Activated naive CD8-positive, alpha-beta T cell treated with anti-CD3 and anti-CD28 coated beads, Interleukin-2, amount 10 ng/mL, durations not matched to agents 7 days and 5 days (primary cell): ENCODE measurements at regions not wholly inside any gene's neighbourhood (a gene's known extent, or its start where the extent isn't known, plus 50 kb on each side); places are given as distances from the start of the nearest gene placed in this dataset.
"Not testable (repeated sequence)": the region's sequence is repeated elsewhere in the genome, so short reads cannot be mapped to it uniquely, and the experiment has no call there.

Experiments
- ATAC-seq: fragments of 150-1000 bp; cut with Tn5 transposase; one replicate; pipeline ENCODE4 v1.10.0; 2021; ENCODE audit warnings: low read depth, moderate library complexity
- POLR2A ChIA-PET: fragments of 350-600 bp; sonication (Branson Sonifier 250); formaldehyde crosslinking; loops from one replicate; lab custom pipeline; 2021; ENCODE audit warnings: antibody characterized with exemption; lab: Charles Lee
- DNase-seq: peaks from one replicate; pipeline ENCODE4 v3.0.0; 2021
- H3K27ac Mint-ChIP-seq: one replicate; pipeline ENCODE4 v1.8.0; 2022; ENCODE audit warnings: mild to moderate bottlenecking, mixed read lengths
- H3K27me3 Mint-ChIP-seq: one replicate; pipeline ENCODE4 v1.8.0; 2022; ENCODE audit warnings: mild to moderate bottlenecking, moderate library complexity, mixed read lengths
- H3K36me3 Mint-ChIP-seq: one replicate; pipeline ENCODE4 v1.8.0; 2021; ENCODE audit warnings: mild to moderate bottlenecking, mixed read lengths
- H3K4me1 Mint-ChIP-seq: one replicate; pipeline ENCODE4 v1.8.0; 2021; ENCODE audit warnings: mixed read lengths
- H3K4me3 Mint-ChIP-seq: one replicate; pipeline ENCODE4 v1.8.0; 2022; ENCODE audit warnings: mild to moderate bottlenecking, moderate library complexity, mixed read lengths
- H3K9me3 Mint-ChIP-seq: one replicate; pipeline ENCODE4 v1.8.0; 2021; ENCODE audit warnings: mixed read lengths

DNA sequence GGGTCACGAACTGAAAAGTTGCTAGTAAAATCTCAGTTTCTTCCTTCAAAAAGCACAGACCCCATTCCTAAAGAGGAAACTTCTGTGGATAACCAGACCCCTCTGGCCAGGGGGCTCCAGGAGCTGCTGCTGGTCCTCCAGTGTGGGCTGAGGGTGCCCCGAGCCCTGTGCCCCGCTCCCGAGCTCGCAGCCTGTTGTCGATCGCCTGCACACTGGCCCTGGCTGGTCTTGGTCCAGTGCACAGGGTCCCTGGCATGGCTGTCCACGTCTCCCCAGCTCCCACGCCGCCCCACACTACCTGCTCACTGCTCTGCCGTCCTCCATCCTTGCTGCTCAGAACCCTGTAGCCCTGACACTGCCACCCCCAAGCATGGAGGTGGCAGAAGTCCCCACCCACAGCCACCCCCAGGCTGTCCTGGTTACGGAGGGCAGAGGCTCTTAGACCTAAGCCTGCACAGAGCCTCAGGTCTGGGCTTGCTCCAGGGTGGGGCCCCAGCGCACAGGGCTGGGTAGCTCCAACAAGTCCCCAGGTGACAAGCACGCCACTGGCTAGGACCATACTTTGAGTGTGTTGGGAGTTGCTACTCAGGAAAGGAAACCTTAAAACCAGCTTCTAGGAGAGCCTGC lies 87.0 kb downstream of the PLXNA1 start:
- H3K36me3 Mint-ChIP-seq = no peaks in the 10 kb centered on the region

DNA sequence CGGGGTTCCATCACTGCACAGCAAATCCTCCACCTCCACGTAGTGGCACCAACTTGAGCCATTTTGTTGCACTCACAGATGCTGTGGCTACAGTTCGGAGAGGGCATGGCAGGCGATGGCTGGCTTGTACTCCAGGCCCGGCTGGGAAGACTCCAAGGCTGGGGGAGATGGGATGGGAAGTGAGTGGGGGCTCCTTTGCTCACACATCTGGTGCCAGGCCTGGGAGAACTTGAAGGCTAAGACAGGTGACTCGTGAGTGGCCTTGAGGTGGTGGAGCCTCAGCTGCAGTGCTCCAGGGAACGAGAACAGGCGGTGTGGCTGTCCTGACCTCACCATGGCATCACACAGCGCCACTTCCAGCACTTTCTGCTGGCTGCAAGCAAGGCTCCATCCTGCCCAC lies 87.9 kb downstream of the PLXNA1 start:
- Mint-ChIP-seq H3K9me3 (peaks cover 2% of the 10 kb centered on the region), H3K4me3 (no peak overlapping the region), H3K27me3 (peaks cover 2% of the 10 kb centered on the region), H3K4me1 (peaks cover 11% of the 10 kb centered on the region), H3K27ac (no peak overlapping the region), H3K36me3 (no peaks in the 10 kb centered on the region)
- DNase-seq (no peak), ATAC-seq (no peak)
- POLR2A ChIA-PET = no interaction called here

More for the DNA sequence above, 87.0 kb downstream of the PLXNA1 start:
- Mint-ChIP-seq H3K4me3 (no peak overlapping the region), H3K27ac (no peak overlapping the region), H3K9me3 (no peaks in the 10 kb centered on the region), H3K27me3 (peaks cover 4% of the 10 kb centered on the region), H3K4me1 (peaks cover 4% of the 10 kb centered on the region)
- DNase-seq = no peak
- POLR2A ChIA-PET = no interaction called here
- ATAC-seq = no peak

DNA sequence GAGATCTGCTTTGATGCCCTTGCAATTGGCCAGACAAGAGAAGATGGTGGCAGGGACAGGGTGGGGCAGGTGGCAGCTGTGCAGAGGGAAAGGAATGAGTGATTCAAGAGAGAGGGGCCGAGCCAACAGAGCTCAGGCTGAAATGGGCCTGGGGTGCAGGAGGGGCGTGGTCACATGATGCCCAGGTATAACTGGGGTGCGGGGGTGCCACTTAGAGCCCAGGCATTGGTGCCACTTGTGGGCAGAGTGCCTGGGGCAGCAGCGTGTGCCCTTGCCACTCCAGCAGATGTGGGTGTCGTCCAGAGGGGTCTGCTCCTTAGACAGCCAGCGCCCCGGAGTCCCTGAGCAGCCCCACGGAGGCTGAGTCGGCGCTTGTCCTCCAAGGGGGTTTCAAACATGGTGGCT lies 88.7 kb downstream of the PLXNA1 start:
- H3K36me3 Mint-ChIP-seq = no peaks in the 10 kb centered on the region
- DNase-seq (no peak), ATAC-seq (no peak)
- H3K27me3 Mint-ChIP-seq = peaks cover 2% of the 10 kb centered on the region
- H3K27ac Mint-ChIP-seq = no peak overlapping the region
- H3K9me3 Mint-ChIP-seq = peaks cover 2% of the 10 kb centered on the region
- no peak overlapping the region for H3K4me3 Mint-ChIP-seq
- POLR2A ChIA-PET = no interaction called here
- H3K4me1 Mint-ChIP-seq = peaks cover 11% of the 10 kb centered on the region

DNA sequence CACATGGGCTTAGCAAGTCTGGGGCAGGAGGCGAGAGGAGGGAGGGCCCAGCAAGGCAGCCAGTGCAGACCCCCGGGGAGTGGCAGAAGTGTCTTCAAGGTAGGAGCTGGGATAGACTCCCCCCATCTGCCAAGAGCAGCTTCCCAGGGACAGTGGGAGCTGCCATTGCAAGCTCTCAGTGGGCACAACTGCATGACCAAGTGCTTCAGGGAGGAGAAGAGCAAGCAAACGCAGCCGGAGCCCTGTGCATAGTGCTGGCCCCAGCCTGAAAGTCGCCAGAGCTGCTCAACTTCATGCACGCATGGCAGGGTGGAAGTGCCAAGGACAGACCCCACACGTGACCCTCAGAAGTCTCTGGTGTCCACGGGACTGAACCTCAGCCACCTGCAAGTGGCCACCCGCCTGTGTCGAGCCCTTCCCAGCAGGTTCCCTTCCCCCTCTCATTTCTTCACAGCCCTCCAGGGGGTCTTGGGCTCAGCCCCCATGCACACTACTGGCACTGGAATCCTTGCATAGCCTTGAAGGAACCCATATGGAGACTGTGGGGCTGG lies 89.4 kb downstream of the PLXNA1 start:
- H3K4me3 Mint-ChIP-seq = no peak overlapping the region
- POLR2A ChIA-PET = no interaction called here
- peaks cover 2% of the 10 kb centered on the region for H3K9me3 Mint-ChIP-seq
- H3K36me3 Mint-ChIP-seq = no peaks in the 10 kb centered on the region
- H3K4me1 Mint-ChIP-seq = peaks cover 11% of the 10 kb centered on the region
- peaks cover 2% of the 10 kb centered on the region for H3K27me3 Mint-ChIP-seq
- ATAC-seq = no peak
- no peak overlapping the region for H3K27ac Mint-ChIP-seq
- DNase-seq = no peak

DNA sequence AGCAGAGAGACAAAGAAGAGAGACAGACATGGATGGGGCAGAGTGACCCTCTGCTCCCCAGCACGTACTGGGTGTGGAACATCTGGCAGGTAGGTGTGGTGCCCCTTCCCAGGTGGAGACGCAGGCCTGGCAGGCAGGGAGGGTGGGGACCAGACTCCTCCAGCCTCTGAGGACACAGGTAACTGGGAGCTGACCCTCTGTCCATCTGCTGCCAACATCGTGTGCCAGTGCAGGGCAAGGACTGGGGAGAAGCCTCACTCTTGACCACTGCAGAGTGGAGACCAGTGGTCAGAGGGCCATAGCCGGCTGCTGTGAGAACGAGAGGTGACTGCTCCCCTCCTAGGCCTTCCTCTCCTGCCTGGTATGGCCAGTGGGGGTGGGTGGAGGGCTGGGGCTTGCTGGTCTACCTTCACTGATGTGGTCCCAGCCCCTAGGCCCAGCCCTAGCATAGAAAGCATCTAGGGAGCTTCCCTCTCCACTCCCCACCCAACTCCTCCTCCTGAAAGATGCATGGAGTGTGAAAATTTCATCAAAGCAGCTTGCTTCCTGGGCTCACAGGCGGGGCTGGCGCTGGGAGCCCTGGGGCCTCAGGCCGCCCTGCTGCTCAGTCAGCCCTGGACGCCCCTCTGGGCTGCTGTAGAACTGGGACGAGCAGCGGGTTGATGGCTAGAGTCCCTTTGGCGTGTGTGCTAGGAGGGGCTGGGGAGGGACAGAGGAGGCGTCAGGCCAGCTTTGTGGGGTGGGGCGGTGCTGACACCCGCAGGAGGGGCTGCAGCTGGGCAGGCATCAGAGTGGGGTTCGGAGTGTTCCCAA lies 90.3 kb downstream of the PLXNA1 start:
- Mint-ChIP-seq H3K27me3 (peaks cover 2% of the 10 kb centered on the region), H3K4me1 (peaks cover 11% of the 10 kb centered on the region), H3K27ac (no peak overlapping the region), H3K4me3 (no peak overlapping the region), H3K9me3 (peaks cover 2% of the 10 kb centered on the region), H3K36me3 (no peaks in the 10 kb centered on the region)
- DNase-seq = no peak
- POLR2A ChIA-PET = no interaction called here
- ATAC-seq = no peak

DNA sequence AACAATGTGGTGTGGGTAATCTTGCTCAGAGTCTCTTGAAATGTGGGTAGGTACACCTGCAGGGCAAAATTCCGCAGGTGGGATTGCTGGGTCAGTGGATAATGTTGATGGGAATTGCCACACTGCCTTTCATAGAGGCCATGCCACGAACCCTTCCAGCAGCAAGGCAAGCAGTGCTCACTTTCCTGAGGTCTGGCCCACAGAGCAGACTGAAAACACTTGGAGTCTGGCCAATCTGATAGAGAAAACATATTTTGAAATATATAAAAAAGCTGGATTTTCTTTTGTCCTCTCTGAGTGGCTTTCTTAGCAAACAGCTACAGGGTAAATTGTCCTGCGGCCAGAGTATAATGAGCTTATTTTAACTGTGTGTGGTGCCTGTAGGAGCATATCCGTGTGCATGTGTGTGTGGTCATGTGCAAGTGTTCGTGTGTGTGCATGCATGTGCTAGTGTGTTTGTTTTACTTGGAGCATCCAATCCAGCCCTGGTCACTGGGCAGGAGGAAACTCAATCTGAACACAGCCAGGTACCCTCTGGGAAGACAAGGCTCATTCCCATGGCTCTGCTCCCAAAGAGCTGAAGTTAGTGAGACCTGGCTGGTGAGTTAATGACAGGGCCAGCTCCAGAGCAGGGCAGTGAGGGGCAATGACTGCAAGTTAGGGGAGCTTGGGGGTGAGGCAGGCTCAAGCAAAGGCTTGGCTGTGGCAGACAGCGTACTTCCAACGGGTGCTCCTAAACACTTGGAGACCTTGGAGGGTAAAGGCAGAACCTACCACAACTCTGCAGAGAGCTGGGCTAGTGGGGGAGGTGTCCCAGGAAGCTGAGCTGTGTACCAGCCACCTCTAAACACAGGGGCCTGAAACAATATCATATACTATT lies 91.3 kb downstream of the PLXNA1 start:
- no peak overlapping the region for H3K4me3 Mint-ChIP-seq
- no peak overlapping the region for H3K27ac Mint-ChIP-seq
- no peaks in the 10 kb centered on the region for H3K36me3 Mint-ChIP-seq

DNA sequence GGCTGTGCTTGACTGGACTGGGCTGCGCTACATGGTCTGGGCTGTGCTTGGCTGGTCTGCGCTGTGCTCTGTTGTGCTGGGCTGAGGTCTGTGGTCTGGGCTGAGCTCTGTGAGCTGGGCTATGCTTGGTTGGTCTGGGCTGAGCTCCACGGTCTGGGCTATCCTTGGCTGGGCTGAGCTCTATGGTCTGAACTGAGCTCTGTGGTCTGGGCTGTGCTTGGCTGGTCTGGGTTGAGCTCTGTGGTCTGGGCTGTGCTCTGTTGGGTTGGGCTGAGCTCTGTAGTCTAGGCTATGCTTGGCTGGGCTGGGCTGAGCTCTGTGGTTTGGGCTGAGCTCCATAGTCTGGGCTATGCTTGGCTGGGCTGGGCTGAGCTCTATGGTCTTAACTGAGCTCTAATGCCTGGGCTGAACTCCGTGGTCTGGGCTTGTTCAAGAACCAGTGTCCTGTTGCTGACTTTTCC lies 92.0 kb downstream of the PLXNA1 start:
- Mint-ChIP-seq H3K36me3 (no peaks in the 10 kb centered on the region), H3K4me3 (no peak overlapping the region), H3K27me3 (peaks cover 2% of the 10 kb centered on the region), H3K9me3 (peaks cover 2% of the 10 kb centered on the region), H3K27ac (no peak overlapping the region), H3K4me1 (peaks cover 11% of the 10 kb centered on the region)
- POLR2A ChIA-PET = no interaction called here
- no peak for DNase-seq
- peak; percentile 41 for ATAC-seq

More for the DNA sequence above, 91.3 kb downstream of the PLXNA1 start:
- ATAC-seq (no peak), DNase-seq (no peak)
- Mint-ChIP-seq H3K27me3 (peaks cover 2% of the 10 kb centered on the region), H3K4me1 (peaks cover 11% of the 10 kb centered on the region), H3K9me3 (peaks cover 2% of the 10 kb centered on the region)
- POLR2A ChIA-PET = no interaction called here

DNA sequence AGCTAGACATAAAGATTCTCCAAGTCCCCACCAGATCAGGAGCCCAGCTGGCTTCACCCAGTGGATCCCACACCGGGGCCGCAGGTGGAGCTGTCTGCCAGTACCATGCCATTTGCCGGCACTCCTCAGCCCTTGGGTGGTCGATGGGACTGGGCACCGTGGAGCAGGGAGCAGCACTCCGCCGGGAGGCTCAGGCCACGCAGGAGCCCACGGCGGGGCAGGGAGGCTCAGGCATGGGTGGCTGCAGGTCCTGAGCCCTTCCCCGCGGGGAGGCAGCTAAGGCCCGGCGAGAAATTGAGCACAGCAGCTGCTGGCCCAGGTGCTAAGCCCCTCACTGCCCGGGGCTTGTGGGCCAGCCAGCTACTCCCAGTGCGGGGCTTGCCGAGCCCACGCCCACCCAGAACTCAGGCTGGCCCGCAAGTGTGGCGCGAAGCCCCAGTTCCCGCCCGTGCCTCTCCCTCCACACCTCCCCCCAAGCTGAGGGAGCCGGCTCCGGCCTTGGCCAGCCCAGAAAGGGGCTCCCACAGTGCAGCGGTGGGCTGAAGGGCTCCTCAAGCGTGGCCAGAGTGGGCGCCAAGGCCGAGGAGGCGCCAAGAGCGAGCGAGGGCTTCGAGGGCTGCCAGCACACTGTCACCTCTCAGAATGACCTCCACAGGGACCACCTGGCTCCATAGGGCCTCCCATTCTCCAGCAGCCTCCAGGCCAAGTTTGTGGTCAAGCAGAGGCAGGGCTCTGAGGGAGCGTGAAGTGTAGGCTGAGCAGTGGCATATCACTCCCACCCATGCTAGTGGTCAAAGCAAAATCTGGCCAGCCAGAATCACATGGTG lies 93.5 kb downstream of the PLXNA1 start:
- H3K9me3 Mint-ChIP-seq, H3K27me3 Mint-ChIP-seq, H3K4me3 Mint-ChIP-seq, ATAC-seq, POLR2A ChIA-PET, DNase-seq, H3K36me3 Mint-ChIP-seq, H3K27ac Mint-ChIP-seq: not testable (repeated sequence)
- H3K4me1 Mint-ChIP-seq = peaks cover 11% of the 10 kb centered on the region

DNA sequence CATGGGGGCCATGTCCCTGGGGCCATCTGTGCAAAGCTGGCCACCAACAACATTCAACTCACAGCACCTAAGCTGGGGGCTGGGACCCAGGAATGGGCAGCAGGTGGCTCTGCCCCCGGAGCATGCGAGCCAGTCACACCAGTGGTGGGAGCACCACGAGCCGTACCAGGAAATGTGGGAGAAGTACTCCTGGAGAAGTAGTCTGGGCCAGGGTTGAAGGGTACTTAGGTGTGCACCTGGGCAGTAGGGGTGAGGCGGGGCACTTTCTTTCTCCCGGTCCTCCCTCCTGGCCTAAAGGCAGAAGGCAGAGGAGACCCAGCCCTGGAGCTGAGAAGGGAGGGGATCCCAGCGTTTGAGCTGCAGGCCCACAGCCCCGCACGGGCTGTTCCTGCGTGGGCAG lies 94.2 kb downstream of the PLXNA1 start:
- DNase-seq (no peak), ATAC-seq (no peak)
- Mint-ChIP-seq H3K4me3 (no peak overlapping the region), H3K27me3 (peaks cover 4% of the 10 kb centered on the region), H3K36me3 (no peaks in the 10 kb centered on the region), H3K27ac (no peak overlapping the region), H3K4me1 (peaks cover 11% of the 10 kb centered on the region), H3K9me3 (peaks cover 2% of the 10 kb centered on the region)
- POLR2A ChIA-PET = no interaction called here

DNA sequence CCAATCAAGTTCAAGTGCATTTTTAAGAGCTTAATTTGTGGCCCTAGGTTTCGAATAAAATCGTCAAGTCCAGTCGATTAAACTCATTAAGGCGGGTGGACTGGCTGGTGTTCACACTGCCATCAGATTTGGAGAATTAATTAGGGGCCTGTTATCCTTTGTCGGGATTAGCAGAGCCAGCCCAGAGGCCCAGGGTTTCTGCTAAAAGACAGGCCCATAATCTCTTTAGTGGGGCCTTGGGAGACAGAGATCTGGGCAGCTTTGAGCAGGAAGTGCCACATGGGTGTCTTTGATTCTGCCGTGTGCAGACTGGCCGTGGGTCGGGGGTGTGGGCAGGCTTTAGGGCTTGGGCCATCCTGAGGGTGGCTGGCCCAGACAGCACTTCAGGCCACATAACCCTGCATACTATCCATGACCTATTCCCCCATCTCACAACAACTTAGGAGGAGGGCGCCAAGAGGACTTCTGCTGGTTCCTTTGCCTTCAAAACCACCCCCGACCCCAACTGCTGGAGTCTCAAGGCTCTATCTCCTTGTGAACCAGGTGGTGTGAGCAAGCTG lies 94.7 kb downstream of the PLXNA1 start:
- peaks cover 2% of the 10 kb centered on the region for H3K9me3 Mint-ChIP-seq
- H3K27ac Mint-ChIP-seq = no peak overlapping the region
- DNase-seq (no peak), ATAC-seq (no peak)
- H3K36me3 Mint-ChIP-seq = no peaks in the 10 kb centered on the region
- POLR2A ChIA-PET = no interaction called here
- H3K4me1 Mint-ChIP-seq = peaks cover 11% of the 10 kb centered on the region
- no peak overlapping the region for H3K4me3 Mint-ChIP-seq
- H3K27me3 Mint-ChIP-seq = peaks cover 4% of the 10 kb centered on the region

DNA sequence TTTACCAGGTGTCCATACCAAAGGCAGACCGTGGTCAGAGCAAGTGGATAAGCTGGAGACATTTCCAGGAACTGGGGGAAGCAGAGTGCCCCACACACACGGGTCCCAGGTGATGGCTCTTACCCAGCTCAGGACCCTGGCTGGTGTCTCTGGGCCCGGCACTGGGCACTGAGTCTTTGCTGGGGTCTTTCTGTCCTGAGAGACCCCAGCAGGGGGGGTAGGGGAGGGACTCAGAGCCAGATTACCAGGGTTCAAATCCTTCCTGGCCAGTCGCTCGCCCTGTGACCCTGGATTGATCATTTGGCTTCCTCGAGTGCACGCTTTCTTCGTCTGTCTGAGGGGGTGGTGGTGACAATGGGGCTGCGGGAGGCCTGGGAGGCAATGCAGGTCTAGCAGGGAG lies 95.7 kb downstream of the PLXNA1 start:
- no peak for ATAC-seq
- H3K36me3 Mint-ChIP-seq = no peaks in the 10 kb centered on the region
- H3K27me3 Mint-ChIP-seq = peaks cover 4% of the 10 kb centered on the region
- POLR2A ChIA-PET = no interaction called here
- H3K27ac Mint-ChIP-seq = no peak overlapping the region
- no peak for DNase-seq
- H3K4me3 Mint-ChIP-seq = no peak overlapping the region
- peaks cover 2% of the 10 kb centered on the region for H3K9me3 Mint-ChIP-seq
- peaks cover 11% of the 10 kb centered on the region for H3K4me1 Mint-ChIP-seq

DNA sequence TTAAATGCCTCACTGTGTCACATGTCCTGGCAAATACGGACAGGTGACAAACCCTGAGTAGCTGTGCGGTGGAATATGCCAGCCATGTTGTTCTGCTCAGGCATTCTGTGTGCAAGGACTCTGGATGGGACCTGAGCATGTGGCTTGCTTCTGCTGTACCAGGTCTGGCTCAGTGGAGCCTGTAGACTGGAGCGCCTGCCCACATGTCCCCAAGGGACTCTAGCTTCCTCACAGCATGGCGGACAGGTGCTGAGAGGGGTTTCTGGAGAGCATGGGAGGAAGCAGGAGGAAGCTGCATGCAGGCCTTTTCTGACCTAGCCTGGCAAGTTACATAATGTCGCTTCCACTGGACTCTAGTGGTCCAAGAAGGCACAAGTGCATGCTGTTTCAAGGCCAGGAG lies 96.3 kb downstream of the PLXNA1 start:
- ATAC-seq (no peak), DNase-seq (no peak)
- Mint-ChIP-seq H3K27ac (no peak overlapping the region), H3K36me3 (no peaks in the 10 kb centered on the region), H3K4me3 (no peak overlapping the region), H3K9me3 (peaks cover 2% of the 10 kb centered on the region), H3K4me1 (peaks cover 10% of the 10 kb centered on the region), H3K27me3 (peaks cover 4% of the 10 kb centered on the region)
- POLR2A ChIA-PET = no interaction called here
